K562 (cell line): ENCODE measurements at regions not wholly inside any gene's neighbourhood (a gene's known extent, or its start where the extent isn't known, plus 50 kb on each side); places are given as distances from the start of the nearest gene placed in this dataset.

Source experiments
- ATAC-seq: fragments of 200-7000 bp; cut with Tn5 transposase; 3 replicates; pipeline ENCODE4 v1.9.1; 2020; ENCODE audit warnings: moderate library complexity
- BruUV-seq: library from RNA; stranded (reverse); fragments of 400-500 nt; replicated peaks from 2 replicates; lab custom pipeline; 2021; lab: Mats Ljungman, UMichigan
- CTCF ChIA-PET: fragments of 300-600 bp; formaldehyde crosslinking; extraction: SDS; loops from one replicate; lab custom pipeline; 2021; ENCODE audit warnings: low intra/inter-chr PET ratio; lab: Yijun Ruan, JAX
- POLR2A ChIA-PET: fragments of 300-600, 350-650 bp; sonication (Branson Sonifier 250); formaldehyde crosslinking; extraction: SDS; loops from one replicate; lab custom pipeline; 2021; ENCODE audit warnings: antibody characterized with exemption, inconsistent platforms; lab: Yijun Ruan, JAX
- DNase-seq, 4 experiments: peaks; one replicate each; pipeline versions ENCODE4 v3.0.0 to v3.0.0-alpha.2; 2011 to 2018; ENCODE audit warnings: low spot score in 3 of 4, mixed read lengths in 3 of 4; ENCODE audit errors: extremely low read depth in 1 of 4
- FAIRE-seq: peaks from 2 replicates; lab custom pipeline; 2011; peaks lifted over from hg19 to GRCh38; lab: Jason Lieb, UNC
- H2AFZ ChIP-seq: 2 replicates; pipeline ENCODE4 v1.6.0; 2011; ENCODE audit warnings: low read depth, low read length, control low read depth, inconsistent platforms
- H3K27ac ChIP-seq: fragments of 200-600 bp; 3 replicates; pipeline ENCODE4 v1.8.0; 2011; ENCODE audit warnings: low read depth, mild to moderate bottlenecking, control low read depth, inconsistent platforms, low read length, moderate library complexity, mixed read lengths; ENCODE audit errors: extremely low read depth
- H3K27me3 ChIP-seq, 2 experiments: fragments of 300-600 bp in 1 of 2; 2 replicates in 1 of 2; 3 replicates in 1 of 2; pipeline versions ENCODE4 v1.6.0 to v1.8.0; 2011; ENCODE audit warnings: inconsistent platforms in 2 of 2, low read length in 2 of 2, mild to moderate bottlenecking in 1 of 2, mixed read lengths in 1 of 2, moderate library complexity in 1 of 2; ENCODE audit not compliant: control insufficient read depth in 2 of 2, insufficient read depth in 2 of 2
- H3K36me3 ChIP-seq: fragments of 300-600 bp; 3 replicates; pipeline ENCODE4 v1.8.0; 2011; ENCODE audit warnings: mild to moderate bottlenecking, low read length, inconsistent platforms; ENCODE audit not compliant: control insufficient read depth, insufficient read depth
- H3K4me1 ChIP-seq, 2 experiments: fragments of 200-600 bp in 1 of 2; replicated peaks in 1 of 2; 2 replicates in 1 of 2; 3 replicates in 1 of 2; pipeline versions ENCODE4 v1.5.1 to v1.8.0; 2011; ENCODE audit warnings: inconsistent platforms in 2 of 2, low read length in 2 of 2, mild to moderate bottlenecking in 1 of 2, mixed read lengths in 1 of 2, moderate library complexity in 1 of 2; ENCODE audit not compliant: control insufficient read depth in 2 of 2, insufficient read depth in 2 of 2
- H3K4me2 ChIP-seq: 2 replicates; pipeline ENCODE4 v1.6.1; 2011; ENCODE audit warnings: low read length, control low read depth, inconsistent platforms, mixed read lengths; ENCODE audit not compliant: insufficient read depth
- H3K4me3 ChIP-seq: fragments of 200-600 bp; sonication (generic), shearing (Covaris generic); 2 replicates; pipeline ENCODE4 v1.5.1; 2016; ENCODE audit warnings: control low read depth, inconsistent platforms
- H3K79me2 ChIP-seq: fragments of 200-600 bp; 3 replicates; pipeline ENCODE4 v1.8.0; 2011; ENCODE audit warnings: low read length, inconsistent platforms; ENCODE audit not compliant: control insufficient read depth, insufficient read depth
- H3K9ac ChIP-seq, 2 experiments: 2 replicates each; pipeline versions ENCODE4 v1.6.0 to v1.6.1; 2011; ENCODE audit warnings: low read depth in 2 of 2, low read length in 2 of 2, control low read depth in 1 of 2, inconsistent platforms in 1 of 2, mild to moderate bottlenecking in 1 of 2, mixed read lengths in 1 of 2; ENCODE audit not compliant: insufficient read depth in 1 of 2
- H3K9me1 ChIP-seq: one replicate; pipeline ENCODE4 v1.6.0; 2011; ENCODE audit warnings: inconsistent platforms, mild to moderate bottlenecking, low read length, moderate library complexity; ENCODE audit not compliant: control insufficient read depth, insufficient read depth
- H3K9me3 ChIP-seq: replicated peaks from 2 replicates; pipeline ENCODE4 v1.5.1; 2011; ENCODE audit warnings: low read depth, low read length, inconsistent platforms; ENCODE audit not compliant: control insufficient read depth, insufficient read depth
- H4K20me1 ChIP-seq: replicated peaks from 2 replicates; pipeline ENCODE4 v1.6.1; 2011; ENCODE audit warnings: low read length, inconsistent platforms, mixed read lengths; ENCODE audit not compliant: control insufficient read depth, insufficient read depth
- MTA3 ChIP-seq: fragments of 450-650 bp; formaldehyde crosslinking; IDR thresholded peaks from 2 replicates; pipeline ENCODE4 v1.6.1; 2017; ENCODE audit warnings: mild to moderate bottlenecking, borderline replicate concordance
- POLR2AphosphoS2 ChIP-seq: IDR thresholded peaks from 2 replicates; pipeline ENCODE4 v1.6.1; 2012; ENCODE audit warnings: low read length, improper control_type of control experiment
- POU5F1 ChIP-seq: fragments of 150-350 bp; IDR thresholded peaks from 2 replicates; pipeline ENCODE4 v1.6.1; 2014; ENCODE audit warnings: borderline replicate concordance, low read length, low read depth, mild to moderate bottlenecking; ENCODE audit not compliant: partially characterized antibody
- ZSCAN29 ChIP-seq: fragments of 450-650 bp; IDR thresholded peaks from 2 replicates; pipeline ENCODE4 v1.6.1; 2017
- WGBS: fragments of 100-300 bp; shearing (Covaris generic); methylation state at CpG from one replicate; pipeline ENCODE4 v1.1.6; 2016; ENCODE audit warnings: low coverage, mixed read lengths; ENCODE audit not compliant: insufficient coverage; ENCODE audit errors: missing lambda C conversion rate; 5-methylcytosine and 5-hydroxymethylcytosine counted together
- in situ Hi-C: fragments of 300-500 bp; cut with MboI; formaldehyde crosslinking; loops from 4 replicates; pipeline ENCODE4 v1.15.0; 2018; ENCODE audit warnings: inconsistent platforms, mixed read lengths
- intact Hi-C: fragments of 100-400 bp; cut with micrococcal nuclease; formaldehyde crosslinking; loops from 2 replicates; pipeline ENCODE4 v1.14.2; 2022

DNA sequence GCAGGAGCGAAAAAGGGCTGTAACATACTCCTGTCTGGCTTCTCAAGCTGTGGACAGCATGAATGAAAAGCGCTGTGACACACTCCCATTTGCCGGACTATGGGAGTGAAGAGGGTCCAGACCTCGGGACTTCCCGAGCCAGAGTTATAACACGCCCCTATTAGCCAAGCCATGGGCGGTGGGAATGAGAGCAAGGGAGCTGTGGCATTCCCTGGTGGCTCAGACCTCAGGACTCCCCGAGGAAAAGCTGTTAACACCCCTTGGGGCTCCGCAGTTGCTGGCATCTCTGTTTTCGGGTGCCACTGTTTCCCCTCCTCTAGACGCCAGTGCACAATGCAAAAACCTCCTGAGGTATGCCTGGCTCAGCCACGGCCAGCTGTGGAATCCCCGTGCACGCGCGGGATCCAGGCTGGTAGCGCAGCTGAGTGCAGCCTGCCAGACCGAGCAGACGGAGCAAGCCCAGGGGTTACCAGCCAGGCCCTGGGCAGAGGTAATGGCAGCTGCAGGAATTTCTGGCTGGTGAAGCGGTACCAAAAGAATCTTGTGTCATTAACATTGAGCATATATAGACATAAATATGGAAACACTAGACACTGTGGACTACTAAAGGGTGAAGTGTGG, 1534.6 kb upstream of the PRR20A start:
- in situ Hi-C loops (no loop called here), intact Hi-C loops (no loop called here)
- Histone ChIP-seq H3K4me1 (no peaks in the 10 kb centered on the region), H3K36me3 (no peaks in the 10 kb centered on the region), H4K20me1 (no peaks in the 10 kb centered on the region), H3K27ac (no peak overlapping the region), H3K9ac (no peak overlapping the region), H3K9me3 (no peaks in the 10 kb centered on the region), H3K27me3 (no peaks in the 10 kb centered on the region), H3K79me2 (no peaks in the 10 kb centered on the region), H2AFZ (no peak overlapping the region), H3K4me2 (no peak overlapping the region), H3K9me1 (no peaks in the 10 kb centered on the region), H3K4me3 (no peak overlapping the region)
- FAIRE-seq (no peak), ATAC-seq (no peak), DNase-seq (no peak)
- ChIA-PET POLR2A (no interaction called here), CTCF (no interaction called here)
- TF ChIP-seq MTA3 (no peak), POU5F1 (no peak)
- BruUV-seq, result no TSS peak
- 0% methylated on average over 8 of the region's 20 CpGs for WGBS

DNA sequence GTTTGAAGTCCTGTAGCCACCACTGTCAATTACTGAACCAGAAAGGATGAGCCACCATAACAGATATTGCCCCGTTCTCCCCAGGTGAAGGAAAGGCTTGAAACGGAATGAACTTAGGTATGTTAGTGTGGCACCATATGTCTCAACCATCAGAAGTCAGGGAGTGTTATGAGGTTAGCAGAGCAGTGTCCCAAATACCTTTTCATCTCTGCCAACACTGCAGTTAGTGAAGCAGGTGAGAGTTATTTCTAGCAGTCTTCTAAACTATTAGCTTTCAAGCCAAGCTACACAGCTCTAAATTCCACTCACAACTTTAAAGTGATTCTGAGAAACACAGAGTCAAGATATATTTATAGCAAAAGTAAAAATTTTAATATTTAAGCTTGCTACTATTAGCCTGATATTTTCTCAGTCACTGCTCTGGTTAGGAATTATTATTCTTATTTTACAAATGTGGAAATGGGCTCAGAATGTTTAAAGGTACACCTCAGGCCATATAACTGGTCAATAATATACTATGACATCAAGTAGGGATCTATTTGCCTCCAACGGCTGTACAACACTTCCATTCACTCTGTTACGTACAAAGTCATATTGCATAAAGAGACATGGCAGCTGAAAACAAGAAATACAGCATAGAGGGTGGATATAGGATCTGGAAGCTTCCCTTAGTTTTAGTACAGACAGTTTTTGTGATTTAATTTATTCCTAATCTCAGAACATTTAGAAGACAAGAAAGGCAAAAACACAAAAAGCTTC, 1527.1 kb upstream of the PRR20A start:
- no TSS peak for BruUV-seq
- H3K4me2 ChIP-seq, result no peak overlapping the region
- no peaks in the 10 kb centered on the region for H4K20me1 ChIP-seq
- DNase-seq, result no peak
- POLR2A ChIA-PET, result no interaction called here
- H3K4me1 ChIP-seq, result no peaks in the 10 kb centered on the region
- no peaks in the 10 kb centered on the region for H3K9me1 ChIP-seq
- H3K79me2 ChIP-seq, result no peaks in the 10 kb centered on the region
- no peak overlapping the region for H2AFZ ChIP-seq
- no peak for FAIRE-seq
- WGBS, result 0% methylated on average over 4 of the region's 4 CpGs
- H3K27me3 ChIP-seq, result no peaks in the 10 kb centered on the region
- no peak overlapping the region for H3K4me3 ChIP-seq
- intact Hi-C loops, result no loop called here
- no peaks in the 10 kb centered on the region for H3K9me3 ChIP-seq
- H3K36me3 ChIP-seq, result no peaks in the 10 kb centered on the region
- no peak for TF ChIP-seq POLR2AphosphoS2
- TF ChIP-seq ZSCAN29, result no peak
- in situ Hi-C loops, result no loop called here
- no peak overlapping the region for H3K27ac ChIP-seq
- ATAC-seq, result no peak
- H3K9ac ChIP-seq, result no peak overlapping the region
- CTCF ChIA-PET, result no interaction called here
